ENCODE measurements at regions not wholly inside any gene's neighbourhood (a gene's known extent, or its start where the extent isn't known, plus 50 kb on each side); places are given as distances from the start of the nearest gene placed in this dataset.
"Not testable (repeated sequence)": the region's sequence is repeated elsewhere in the genome, so short reads cannot be mapped to it uniquely, and the experiment has no call there.

GRCh38 chr7:11221984-11222383 lies 248.3 kb downstream of the PHF14 start:
- no peak for DNase-seq

GRCh38 chr7:11224535-11224934 lies 250.9 kb downstream of the PHF14 start:
- no peak for DNase-seq

GRCh38 chr7:11228515-11228914 lies 254.8 kb downstream of the PHF14 start:
- DNase-seq: peak; percentile 37 to 44

GRCh38 chr7:11231190-11231589 lies 257.5 kb downstream of the PHF14 start:
- no peak for DNase-seq

- DNase-seq: no peak
Measured at GRCh38 chr7:11232462-11232861, 258.8 kb downstream of the PHF14 start.

- DNase-seq: no peak
Measured at GRCh38 chr7:11233871-11234270, 260.2 kb downstream of the PHF14 start.

GRCh38 chr7:11235491-11235890 lies 261.8 kb downstream of the PHF14 start:
- no peak for DNase-seq

GRCh38 chr7:11236680-11237079 lies 263.0 kb downstream of the PHF14 start:
- DNase-seq: no peak

- DNase-seq: peak; percentile 47 to 55
Measured at GRCh38 chr7:11237742-11238141, 264.1 kb downstream of the PHF14 start.

- no peak for DNase-seq
Measured at GRCh38 chr7:11239316-11239715, 265.6 kb downstream of the PHF14 start.

GRCh38 chr7:11243739-11244138 lies 270.1 kb downstream of the PHF14 start:
- no peak for DNase-seq

GRCh38 chr7:11244149-11244548 lies 270.5 kb downstream of the PHF14 start:
- no peak for DNase-seq

- no peak for DNase-seq
Measured at GRCh38 chr7:11247545-11247944, 273.9 kb downstream of the PHF14 start.

- no peak for DNase-seq
Measured at GRCh38 chr7:11251436-11251835, 277.8 kb downstream of the PHF14 start.

GRCh38 chr7:11252011-11252607 lies 278.4 kb downstream of the PHF14 start:
- no peak for DNase-seq

GRCh38 chr7:11252705-11253272 lies 279.1 kb downstream of the PHF14 start:
- no peak for DNase-seq

GRCh38 chr7:11256501-11256900 lies 282.8 kb downstream of the PHF14 start:
- no peak for DNase-seq

- DNase-seq: peak; percentile 82 to 88
Measured at GRCh38 chr7:11261470-11261869, 287.8 kb downstream of the PHF14 start.

GRCh38 chr7:11266101-11266500 lies 292.4 kb downstream of the PHF14 start:
- no peak for DNase-seq

GRCh38 chr7:11272352-11272751 lies 298.7 kb downstream of the PHF14 start:
- DNase-seq: no peak

GRCh38 chr7:11274074-11274473 lies 300.4 kb downstream of the PHF14 start:
- no peak for DNase-seq

- no peak for DNase-seq
Measured at GRCh38 chr7:11281953-11282352, 308.3 kb downstream of the PHF14 start.

GRCh38 chr7:11283584-11283983 lies 309.9 kb downstream of the PHF14 start:
- DNase-seq: not testable (repeated sequence)

- no peak for DNase-seq
Measured at GRCh38 chr7:11290863-11291262, 317.2 kb downstream of the PHF14 start.

- no peak for DNase-seq
Measured at GRCh38 chr7:11294218-11294617, 320.5 kb downstream of the PHF14 start.
